ENCODE measurements at regions not wholly inside any gene's neighbourhood (a gene's known extent, or its start where the extent isn't known, plus 50 kb on each side); places are given as distances from the start of the nearest gene placed in this dataset.
"Not testable (repeated sequence)": the region's sequence is repeated elsewhere in the genome, so short reads cannot be mapped to it uniquely, and the experiment has no call there.

DNA sequence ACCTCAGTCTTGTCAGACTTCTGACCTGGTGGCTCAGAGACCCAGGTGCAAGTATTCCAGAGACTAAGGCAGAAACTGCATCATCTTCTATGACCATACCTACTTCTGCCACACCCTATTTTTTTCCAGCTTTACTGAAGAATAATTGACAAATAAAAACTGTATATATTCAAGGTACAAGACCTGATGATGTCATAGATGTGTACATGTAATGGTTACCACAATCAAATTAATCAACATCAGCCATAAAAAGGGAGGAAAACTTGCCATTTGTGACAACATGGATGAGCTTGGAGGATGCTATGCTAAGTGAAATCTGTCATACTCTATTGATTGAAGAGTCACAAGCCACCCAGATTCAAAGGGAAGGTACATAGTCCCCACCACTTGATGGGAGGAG, 815.6 kb downstream of the SORCS1 start:
- H3K27me3 Mint-ChIP-seq (ENCODE audit: insufficient read depth, unreplicated experiment) = peaks cover 3% of the 10 kb centered on the region

DNA sequence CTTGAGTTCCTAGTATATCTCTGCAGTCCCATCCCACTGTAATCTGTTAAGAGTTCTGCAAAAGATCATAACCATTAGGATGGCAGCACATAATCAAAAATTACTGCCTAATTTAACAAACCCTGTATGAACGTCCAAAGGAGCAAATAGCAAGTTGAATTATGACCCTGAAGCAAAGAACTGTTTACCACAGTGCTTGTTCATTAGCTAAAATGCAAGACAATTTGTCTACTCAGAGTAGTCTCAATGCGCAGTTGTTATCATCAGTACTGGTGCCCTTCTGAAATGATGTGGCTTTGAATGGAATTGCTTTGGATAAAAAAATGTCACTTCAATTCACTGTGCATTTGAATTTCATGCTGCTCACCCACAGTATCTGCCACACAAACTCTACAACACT, 817.0 kb downstream of the SORCS1 start:
- H3K9me3 Mint-ChIP-seq (ENCODE audit: unreplicated experiment) = no peaks in the 10 kb centered on the region
- no peak overlapping the region for H3K4me3 Mint-ChIP-seq (ENCODE audit: unreplicated experiment)
- TF ChIP-seq, protein P1, sequence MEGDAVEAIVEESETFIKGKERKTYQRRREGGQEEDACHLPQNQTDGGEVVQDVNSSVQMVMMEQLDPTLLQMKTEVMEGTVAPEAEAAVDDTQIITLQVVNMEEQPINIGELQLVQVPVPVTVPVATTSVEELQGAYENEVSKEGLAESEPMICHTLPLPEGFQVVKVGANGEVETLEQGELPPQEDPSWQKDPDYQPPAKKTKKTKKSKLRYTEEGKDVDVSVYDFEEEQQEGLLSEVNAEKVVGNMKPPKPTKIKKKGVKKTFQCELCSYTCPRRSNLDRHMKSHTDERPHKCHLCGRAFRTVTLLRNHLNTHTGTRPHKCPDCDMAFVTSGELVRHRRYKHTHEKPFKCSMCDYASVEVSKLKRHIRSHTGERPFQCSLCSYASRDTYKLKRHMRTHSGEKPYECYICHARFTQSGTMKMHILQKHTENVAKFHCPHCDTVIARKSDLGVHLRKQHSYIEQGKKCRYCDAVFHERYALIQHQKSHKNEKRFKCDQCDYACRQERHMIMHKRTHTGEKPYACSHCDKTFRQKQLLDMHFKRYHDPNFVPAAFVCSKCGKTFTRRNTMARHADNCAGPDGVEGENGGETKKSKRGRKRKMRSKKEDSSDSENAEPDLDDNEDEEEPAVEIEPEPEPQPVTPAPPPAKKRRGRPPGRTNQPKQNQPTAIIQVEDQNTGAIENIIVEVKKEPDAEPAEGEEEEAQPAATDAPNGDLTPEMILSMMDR (IDR thresholded peaks at IDR 0.05; ENCODE audit: insufficient read depth in 1 of 2, low read depth in 1 of 2, low read length in 1 of 2, severe bottlenecking in 1 of 2, unreplicated experiment in 1 of 2) = no peak
- CTCF ChIA-PET = no interaction called here
- Histone ChIP-seq H3K4me3 (ENCODE audit: low read depth, low read length) (no peak overlapping the region), H3K9me3 (no peaks in the 10 kb centered on the region), H3K27me3 (replicated peaks; ENCODE audit: control insufficient read depth, insufficient read depth, low read length) (no peaks in the 10 kb centered on the region), H3K36me3 (ENCODE audit: control insufficient read depth, insufficient read depth, low read length) (no peaks in the 10 kb centered on the region), H3K4me1 (no peaks in the 10 kb centered on the region)
- BruUV-seq (replicated peaks) = no TSS peak
- no peaks in the 10 kb centered on the region for H3K4me1 Mint-ChIP-seq (ENCODE audit: low read depth, unreplicated experiment)
- H3K27ac Mint-ChIP-seq (ENCODE audit: unreplicated experiment) = no peak overlapping the region
- no peaks in the 10 kb centered on the region for H3K36me3 Mint-ChIP-seq (ENCODE audit: insufficient read depth, unreplicated experiment)
- no peak for DNase-seq
- intact Hi-C loops (cut with micrococcal nuclease; ENCODE audit: unreplicated experiment) = no loop called here
- peaks cover 3% of the 10 kb centered on the region for H3K27me3 Mint-ChIP-seq (ENCODE audit: insufficient read depth, unreplicated experiment)
- POLR2A ChIA-PET = no interaction called here

More for the DNA sequence above, 815.6 kb downstream of the SORCS1 start:
- no peaks in the 10 kb centered on the region for H3K9me3 ChIP-seq
- POLR2A ChIA-PET = no interaction called here
- Mint-ChIP-seq H3K27ac (ENCODE audit: unreplicated experiment) (no peak overlapping the region), H3K9me3 (ENCODE audit: unreplicated experiment) (no peaks in the 10 kb centered on the region), H3K4me1 (ENCODE audit: low read depth, unreplicated experiment) (no peaks in the 10 kb centered on the region), H3K36me3 (ENCODE audit: insufficient read depth, unreplicated experiment) (no peaks in the 10 kb centered on the region), H3K4me3 (ENCODE audit: unreplicated experiment) (no peak overlapping the region)
- TF ChIP-seq, protein P1 (IDR thresholded peaks at IDR 0.05; ENCODE audit: insufficient read depth in 1 of 2, low read depth in 1 of 2, low read length in 1 of 2, severe bottlenecking in 1 of 2, unreplicated experiment in 1 of 2) = no peak
- DNase-seq = no peak
- intact Hi-C loops (cut with micrococcal nuclease; ENCODE audit: unreplicated experiment) = no loop called here
- no peaks in the 10 kb centered on the region for H3K27me3 ChIP-seq (replicated peaks; ENCODE audit: control insufficient read depth, insufficient read depth, low read length)
- CTCF ChIA-PET = no interaction called here
- H3K4me3 ChIP-seq (ENCODE audit: low read depth, low read length) = no peak overlapping the region
- BruUV-seq (replicated peaks) = no TSS peak
- no peaks in the 10 kb centered on the region for H3K36me3 ChIP-seq (ENCODE audit: control insufficient read depth, insufficient read depth, low read length)
- no peaks in the 10 kb centered on the region for H3K4me1 ChIP-seq

DNA sequence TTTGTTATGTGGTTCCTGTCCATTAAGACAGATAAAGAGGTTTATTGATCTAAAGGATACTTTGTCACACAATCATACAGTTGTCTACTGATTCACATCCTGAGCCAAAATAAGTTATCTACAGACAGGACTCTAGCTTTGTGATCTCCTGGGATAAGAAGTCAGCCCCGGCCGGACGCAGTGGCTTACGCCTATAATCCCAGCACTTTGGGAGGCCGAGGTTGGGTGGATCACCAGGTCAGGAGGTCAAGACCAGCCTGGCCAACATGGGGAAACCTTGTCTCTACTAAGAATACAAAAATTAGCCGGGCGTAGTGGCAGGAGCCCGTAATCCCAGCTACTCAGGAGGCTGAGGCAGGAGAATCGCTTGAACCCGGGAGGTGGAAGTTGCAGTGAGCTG, 821.0 kb downstream of the SORCS1 start:
- POLR2A ChIA-PET; H3K27me3 Mint-ChIP-seq (ENCODE audit: insufficient read depth, unreplicated experiment); H3K4me1 ChIP-seq; H3K4me3 Mint-ChIP-seq (ENCODE audit: unreplicated experiment); H3K9me3 Mint-ChIP-seq (ENCODE audit: unreplicated experiment); CTCF ChIA-PET; BruUV-seq (replicated peaks); DNase-seq; H3K9me3 ChIP-seq; H3K36me3 ChIP-seq (ENCODE audit: control insufficient read depth, insufficient read depth, low read length); intact Hi-C loops (cut with micrococcal nuclease; ENCODE audit: unreplicated experiment); H3K4me1 Mint-ChIP-seq (ENCODE audit: low read depth, unreplicated experiment); H3K27me3 ChIP-seq (replicated peaks; ENCODE audit: control insufficient read depth, insufficient read depth, low read length); H3K27ac Mint-ChIP-seq (ENCODE audit: unreplicated experiment); H3K4me3 ChIP-seq (ENCODE audit: low read depth, low read length); H3K36me3 Mint-ChIP-seq (ENCODE audit: insufficient read depth, unreplicated experiment): not testable (repeated sequence)

DNA sequence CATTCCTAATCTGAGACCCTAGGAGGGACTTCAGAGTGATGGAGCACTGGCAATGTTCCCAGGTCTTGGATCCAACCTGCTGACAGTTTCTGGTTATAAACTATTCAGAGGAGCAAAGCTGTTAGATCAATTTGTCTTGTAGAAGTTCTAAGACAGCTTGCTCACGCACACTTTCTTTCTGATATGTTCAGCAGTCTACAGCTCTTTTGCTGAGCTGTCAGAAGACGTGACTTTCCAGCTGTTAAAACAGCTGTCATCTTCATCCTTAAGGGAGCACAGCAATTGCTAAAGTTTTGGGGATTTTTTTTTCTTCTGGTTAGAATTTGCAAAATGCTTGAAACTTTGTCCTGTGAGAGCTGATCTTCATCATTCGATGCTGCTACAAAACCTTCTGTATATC, 823.1 kb downstream of the SORCS1 start:
- H3K36me3 ChIP-seq (ENCODE audit: control insufficient read depth, insufficient read depth, low read length) = no peaks in the 10 kb centered on the region
- Mint-ChIP-seq H3K9me3 (ENCODE audit: unreplicated experiment) (no peaks in the 10 kb centered on the region), H3K27me3 (ENCODE audit: insufficient read depth, unreplicated experiment) (no peaks in the 10 kb centered on the region), H3K4me3 (ENCODE audit: unreplicated experiment) (no peak overlapping the region), H3K27ac (ENCODE audit: unreplicated experiment) (no peak overlapping the region), H3K4me1 (ENCODE audit: low read depth, unreplicated experiment) (no peaks in the 10 kb centered on the region), H3K36me3 (ENCODE audit: insufficient read depth, unreplicated experiment) (no peaks in the 10 kb centered on the region)
- TF ChIP-seq, protein P1 (IDR thresholded peaks at IDR 0.05; ENCODE audit: insufficient read depth in 1 of 2, low read depth in 1 of 2, low read length in 1 of 2, severe bottlenecking in 1 of 2, unreplicated experiment in 1 of 2) = no peak
- ChIA-PET POLR2A (no interaction called here), CTCF (no interaction called here)
- H3K4me3 ChIP-seq (ENCODE audit: low read depth, low read length) = no peak overlapping the region
- H3K4me1 ChIP-seq = no peaks in the 10 kb centered on the region
- H3K9me3 ChIP-seq = no peaks in the 10 kb centered on the region
- no TSS peak for BruUV-seq (replicated peaks)
- intact Hi-C loops (cut with micrococcal nuclease; ENCODE audit: unreplicated experiment) = no loop called here
- H3K27me3 ChIP-seq (replicated peaks; ENCODE audit: control insufficient read depth, insufficient read depth, low read length) = no peaks in the 10 kb centered on the region
- DNase-seq = no peak

Measured in Caco-2 (cell line).